ENCODE measurements at regions not wholly inside any gene's neighbourhood (a gene's known extent, or its start where the extent isn't known, plus 50 kb on each side); places are given as distances from the start of the nearest gene placed in this dataset.
"Not testable (repeated sequence)": the region's sequence is repeated elsewhere in the genome, so short reads cannot be mapped to it uniquely, and the experiment has no call there.

GRCh38 chr4:123631786-123632692 is 235.4 kb downstream of the SPRY1 start:
- no peak for DNase-seq

DNA sequence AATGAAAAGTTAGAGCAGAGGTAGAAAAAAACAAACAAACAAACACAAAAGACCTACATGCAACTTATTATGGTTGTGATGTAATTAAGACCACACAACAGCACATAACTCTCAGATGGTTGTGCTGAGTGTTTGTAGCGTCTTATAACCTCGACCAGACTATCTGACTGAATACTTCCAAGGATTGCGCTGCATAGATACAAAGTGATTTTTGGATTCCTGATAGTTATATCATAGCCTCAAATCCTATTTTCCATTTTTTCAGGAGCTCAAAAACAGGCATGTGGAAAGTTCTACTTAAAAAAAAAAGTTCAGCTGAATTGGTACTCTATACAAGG is 236.1 kb downstream of the SPRY1 start:
- DNase-seq, result no peak

GRCh38 chr4:123638834-123639233 is 242.2 kb downstream of the SPRY1 start:
- DNase-seq, result no peak

DNA sequence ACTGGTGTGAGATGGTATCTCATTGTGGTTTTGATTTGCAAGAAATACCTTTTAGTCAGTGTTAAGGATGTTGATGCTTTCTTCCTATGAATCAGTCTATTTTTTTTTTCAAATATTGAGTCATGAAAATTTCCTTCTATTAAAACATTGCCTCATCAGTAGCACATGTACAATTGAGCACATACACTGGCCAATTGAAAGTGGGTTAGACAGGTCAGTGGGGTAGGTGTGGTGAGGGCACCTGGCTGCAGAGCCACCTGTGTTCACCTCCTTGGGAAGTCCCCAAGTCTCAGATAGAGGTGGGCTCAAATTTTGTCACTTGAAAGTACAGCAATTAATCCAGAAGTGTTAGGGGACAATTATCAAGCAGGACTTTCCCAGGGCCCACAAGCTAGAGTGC is 243.7 kb downstream of the SPRY1 start:
- DNase-seq, result no peak

- no peak for DNase-seq
These were observed 244.2 kb downstream of the SPRY1 start for GRCh38 chr4:123640824-123641223.

DNA sequence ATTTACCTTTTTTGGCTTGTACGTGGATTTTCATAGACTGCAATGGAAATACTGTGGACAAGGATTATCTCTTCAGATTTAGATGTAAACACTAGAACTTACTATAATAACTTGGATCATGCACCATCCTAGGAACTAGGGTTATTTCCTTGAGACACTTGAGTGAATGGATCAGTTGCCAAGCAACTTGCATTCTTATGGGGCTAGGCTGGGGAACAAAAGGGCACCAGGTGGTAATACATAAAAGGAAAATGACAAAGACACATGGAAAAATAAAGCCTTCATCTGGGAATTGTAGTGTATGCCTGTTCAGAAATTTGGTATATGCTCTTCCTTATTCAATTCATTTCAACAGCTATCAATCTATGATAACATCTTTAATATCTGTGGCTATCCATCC is 247.1 kb downstream of the SPRY1 start:
- no peak for DNase-seq

DNA sequence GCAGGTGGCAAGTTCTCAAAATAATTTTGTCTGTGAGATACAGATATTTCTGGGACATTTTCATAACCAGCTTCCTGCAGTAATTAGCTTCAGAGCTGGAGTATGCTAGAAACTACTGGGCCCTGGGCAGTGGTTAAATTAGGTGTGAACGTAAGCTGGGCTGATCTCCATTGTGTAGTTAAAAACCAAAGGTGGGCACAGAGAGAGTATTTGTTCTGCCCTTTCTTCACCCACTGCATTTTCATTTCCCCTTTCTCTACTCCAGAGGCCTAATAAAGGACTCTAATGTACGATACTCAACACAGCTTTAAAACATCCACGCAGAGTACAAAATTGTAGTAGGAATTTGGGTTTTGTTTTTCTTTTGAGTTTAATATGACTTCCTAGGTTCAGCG is 252.7 kb downstream of the SPRY1 start:
- DNase-seq, result no peak

- DNase-seq, result peak in 4 of 51 donors; percentile 2 to 6 (median 6)
These were observed 253.2 kb downstream of the SPRY1 start for GRCh38 chr4:123649645-123650391.

DNA sequence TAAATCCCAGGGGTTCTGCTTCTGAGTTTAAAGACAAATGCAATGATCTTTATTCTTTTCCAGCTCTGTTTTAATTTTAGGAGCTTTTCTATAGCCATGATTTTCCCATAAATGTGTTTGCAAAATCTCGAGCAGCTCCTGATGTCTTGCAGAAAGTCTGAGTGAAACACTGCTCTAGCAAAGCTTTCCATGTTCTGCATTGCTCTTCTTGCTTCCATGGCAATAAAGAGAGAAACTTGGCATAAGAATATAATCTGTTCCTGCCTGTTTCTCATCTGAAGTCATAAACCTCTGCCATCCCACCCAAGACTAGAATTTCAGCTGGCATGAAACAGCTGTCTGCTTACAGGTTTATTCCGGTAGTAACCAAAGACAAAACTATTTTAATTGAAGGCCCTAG is 254.5 kb downstream of the SPRY1 start:
- DNase-seq, result peak in 1 of 51 donors; percentile 24

DNA sequence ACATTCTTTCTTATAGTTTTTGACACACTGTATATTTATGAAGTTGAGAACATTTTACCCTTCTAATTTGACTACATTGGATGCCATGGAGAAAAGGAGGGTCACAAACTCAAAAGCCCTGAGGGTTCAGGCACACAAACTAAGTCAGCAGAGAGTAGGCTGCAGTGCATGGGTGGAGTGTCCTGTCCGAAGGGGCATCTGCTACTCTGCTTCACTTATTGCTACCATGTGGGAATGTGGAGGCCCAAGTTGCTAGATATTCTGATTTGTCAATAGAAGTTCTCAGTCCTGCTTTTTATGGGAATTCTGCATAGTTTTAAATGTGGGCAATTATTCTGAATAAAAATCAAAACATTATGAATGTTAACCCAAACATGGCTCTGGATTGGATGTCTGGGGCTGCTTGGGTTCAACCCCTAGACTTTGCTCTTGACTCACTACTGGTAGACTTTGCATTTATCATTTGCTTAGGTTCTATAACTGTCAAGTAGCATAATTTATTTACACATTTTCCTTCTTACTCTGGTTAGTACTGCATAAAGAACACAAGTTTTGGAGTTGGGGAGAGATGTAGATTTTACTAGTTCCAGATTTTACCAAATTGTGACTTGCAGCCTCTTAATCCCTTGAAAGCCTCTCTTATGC is 255.1 kb downstream of the SPRY1 start:
- DNase-seq, result no peak

DNA sequence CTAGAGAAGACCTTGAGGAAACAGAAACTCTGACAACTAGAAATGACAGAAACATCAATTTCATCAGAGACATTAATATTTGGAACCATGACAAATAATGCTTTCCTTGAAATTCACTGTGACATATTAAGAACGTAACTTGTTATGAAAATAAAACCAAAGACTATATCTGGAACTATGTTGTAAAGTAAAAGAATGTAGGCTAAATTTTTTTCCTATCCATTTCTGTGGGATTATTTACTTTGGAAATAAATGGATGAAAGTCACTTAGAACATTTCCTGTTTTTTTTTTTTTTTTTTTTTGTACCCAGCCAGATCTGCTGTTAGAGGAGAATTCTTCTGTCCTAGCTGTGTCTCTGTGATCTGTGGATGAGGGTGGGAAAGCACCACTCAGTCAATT is 255.9 kb downstream of the SPRY1 start:
- no peak for DNase-seq

- DNase-seq, result no peak
These were observed 256.6 kb downstream of the SPRY1 start for GRCh38 chr4:123653236-123653635.

DNA sequence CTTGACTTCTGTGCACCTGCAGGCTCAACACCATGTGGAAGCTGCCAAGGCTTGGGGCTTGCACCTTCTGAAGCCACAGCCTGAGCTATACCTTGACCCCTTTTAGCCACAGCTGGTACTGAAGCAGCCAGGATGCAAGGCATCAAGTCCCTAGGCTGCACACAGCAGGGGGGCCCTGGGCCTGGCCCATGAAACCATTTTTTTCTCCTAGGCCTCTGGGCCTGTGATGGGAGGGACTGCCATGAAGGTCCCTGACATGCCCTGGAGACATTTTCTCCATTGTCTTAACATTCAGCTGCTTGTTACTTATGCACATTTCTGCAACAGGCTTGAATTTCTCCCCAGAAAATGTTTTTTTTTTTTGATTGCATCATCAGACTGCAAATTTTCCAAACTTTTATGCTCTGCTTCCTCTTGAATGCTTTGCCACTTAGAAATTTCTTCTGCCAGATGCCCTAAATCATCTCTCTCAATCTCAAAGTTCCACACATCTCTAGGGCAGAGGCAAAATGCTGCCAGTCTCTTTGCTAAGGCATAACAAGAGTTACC is 260.2 kb downstream of the SPRY1 start:
- DNase-seq, result not testable (repeated sequence)

DNA sequence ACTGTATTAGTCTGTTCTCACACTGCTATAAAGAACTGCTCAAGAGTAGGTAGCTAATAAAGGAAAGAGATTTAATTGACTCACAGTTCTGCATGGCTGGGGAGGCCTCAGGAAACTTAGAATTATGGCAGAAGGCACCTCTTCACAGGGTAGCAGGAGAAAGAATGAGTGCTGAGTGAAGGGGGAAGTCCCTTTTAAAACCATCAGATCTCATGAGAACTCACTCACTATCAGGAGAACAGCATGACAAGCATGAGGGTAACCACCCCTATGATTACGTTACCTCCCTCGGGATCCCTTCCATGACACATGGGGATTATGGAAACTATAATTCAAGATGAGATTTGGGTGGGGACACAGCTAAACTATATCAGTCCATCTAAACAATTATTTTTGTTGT is 261.0 kb downstream of the SPRY1 start:
- DNase-seq, result not testable (repeated sequence)

- no peak for DNase-seq
These were observed 262.7 kb downstream of the SPRY1 start for GRCh38 chr4:123659262-123659661.

DNA sequence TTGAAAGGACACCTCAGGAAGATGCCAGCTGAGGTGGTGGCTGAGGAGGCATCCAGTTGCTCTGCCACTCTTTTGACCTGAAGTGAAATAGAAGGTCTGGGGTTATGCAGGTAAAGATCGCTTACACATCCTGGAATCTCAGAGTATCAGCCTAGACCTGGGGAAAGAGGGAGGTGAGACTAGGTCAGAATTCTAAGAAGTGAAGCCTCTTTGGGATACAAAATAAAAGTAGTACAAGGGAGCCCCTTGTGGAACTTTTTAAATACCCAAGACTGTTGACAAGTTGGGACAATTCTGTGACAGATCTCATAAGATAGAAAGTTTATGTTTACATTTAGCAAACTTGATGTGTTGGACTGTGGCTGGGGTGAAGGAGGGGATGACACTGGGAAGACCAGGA is 263.1 kb downstream of the SPRY1 start:
- DNase-seq, result peak in 1 of 51 donors; percentile 2

GRCh38 chr4:123661080-123661737 is 264.6 kb downstream of the SPRY1 start:
- no peak for DNase-seq

- DNase-seq, result no peak
These were observed 266.2 kb downstream of the SPRY1 start for GRCh38 chr4:123662827-123663226.

GRCh38 chr4:123666486-123666885 is 269.9 kb downstream of the SPRY1 start:
- DNase-seq, result no peak

DNA sequence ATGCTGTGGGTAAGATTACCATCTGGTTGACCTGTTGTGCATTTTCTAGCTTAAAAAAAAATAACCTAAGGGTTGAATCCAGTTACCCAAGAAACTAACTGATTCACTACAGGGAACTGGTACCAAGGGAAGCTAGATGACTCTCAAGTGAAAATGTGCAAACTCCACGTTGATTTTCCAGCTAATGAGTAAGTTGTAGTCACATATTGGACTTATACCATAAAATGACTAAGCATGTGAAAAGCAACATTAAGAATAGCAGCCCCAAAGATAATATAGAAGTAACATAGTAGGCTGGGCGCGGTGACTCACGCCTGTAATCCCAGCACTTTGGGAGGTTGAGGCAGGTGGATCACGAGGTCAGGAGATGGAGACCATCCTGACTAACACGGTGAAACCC is 270.9 kb downstream of the SPRY1 start:
- DNase-seq, result no peak

DNA sequence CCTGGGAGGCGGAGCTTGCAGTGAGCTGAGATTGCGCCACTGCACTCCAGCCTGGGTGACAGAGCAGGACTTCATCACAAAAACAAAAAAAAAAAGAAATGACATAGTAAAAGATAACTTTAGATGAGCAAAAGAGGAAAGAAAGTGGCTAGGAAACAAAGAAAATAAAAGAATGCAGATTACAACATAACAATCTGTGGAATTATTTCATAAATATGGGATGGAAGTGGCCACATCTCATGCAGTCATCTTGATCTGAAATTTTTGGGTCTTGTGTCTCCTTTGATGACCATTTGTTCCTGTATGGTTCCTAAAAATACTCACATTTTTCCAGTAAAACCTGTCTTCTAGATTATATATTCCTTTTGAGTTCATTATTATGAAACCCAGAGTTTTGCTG is 271.4 kb downstream of the SPRY1 start:
- DNase-seq, result no peak

Measured in hypothalamus (tissue), 51 donors.